Effector CD8-positive, alpha-beta T cell (primary cell): ENCODE measurements at regions not wholly inside any gene's neighbourhood (a gene's known extent, or its start where the extent isn't known, plus 50 kb on each side); places are given as distances from the start of the nearest gene placed in this dataset.

Source experiments
- DNase-seq: peaks from one replicate; lab custom pipeline; 2025; lab: John Stamatoyannopoulos, UW

GRCh38 chr9:21670374-21670773 is 132.1 kb upstream of the MTAP start:
- DNase-seq: no peak

- DNase-seq: no peak
These were observed 130.3 kb upstream of the MTAP start for GRCh38 chr9:21672140-21672539.

GRCh38 chr9:21672761-21673160 is 129.7 kb upstream of the MTAP start:
- no peak for DNase-seq

- DNase-seq: no peak
These were observed 127.5 kb upstream of the MTAP start for GRCh38 chr9:21674894-21675293.

GRCh38 chr9:21677387-21677786 is 125.0 kb upstream of the MTAP start:
- no peak for DNase-seq

- DNase-seq: no peak
These were observed 124.6 kb upstream of the MTAP start for GRCh38 chr9:21677834-21678233.

- DNase-seq: no peak
These were observed 123.0 kb upstream of the MTAP start for GRCh38 chr9:21679432-21679831.

DNA sequence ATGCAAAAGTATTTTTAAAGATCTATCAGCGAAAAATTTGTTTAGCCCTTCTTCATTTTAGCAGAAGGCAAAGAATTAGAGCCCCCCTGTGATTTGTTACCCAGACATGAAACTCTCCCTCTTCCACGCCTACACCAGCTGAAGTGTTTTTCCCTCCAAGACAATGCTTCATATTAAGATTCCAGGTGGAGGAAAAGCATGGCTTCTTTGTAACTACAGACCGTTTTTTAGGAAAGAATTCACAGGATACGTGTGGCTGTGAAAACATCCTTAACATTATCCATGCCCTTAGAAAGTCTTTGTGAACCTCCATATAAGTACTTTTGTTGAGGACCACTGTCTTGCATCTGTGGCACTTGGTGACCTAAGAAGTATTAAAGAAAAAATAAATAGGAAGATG is 121.8 kb upstream of the MTAP start:
- DNase-seq: no peak

- DNase-seq: no peak
These were observed 120.8 kb upstream of the MTAP start for GRCh38 chr9:21681641-21682040.

- DNase-seq: no peak
These were observed 120.1 kb upstream of the MTAP start for GRCh38 chr9:21682381-21682780.

- no peak for DNase-seq
These were observed 119.5 kb upstream of the MTAP start for GRCh38 chr9:21682981-21683380.

GRCh38 chr9:21683484-21684175 is 118.8 kb upstream of the MTAP start:
- no peak for DNase-seq

- no peak for DNase-seq
These were observed 118.2 kb upstream of the MTAP start for GRCh38 chr9:21684231-21684630.

DNA sequence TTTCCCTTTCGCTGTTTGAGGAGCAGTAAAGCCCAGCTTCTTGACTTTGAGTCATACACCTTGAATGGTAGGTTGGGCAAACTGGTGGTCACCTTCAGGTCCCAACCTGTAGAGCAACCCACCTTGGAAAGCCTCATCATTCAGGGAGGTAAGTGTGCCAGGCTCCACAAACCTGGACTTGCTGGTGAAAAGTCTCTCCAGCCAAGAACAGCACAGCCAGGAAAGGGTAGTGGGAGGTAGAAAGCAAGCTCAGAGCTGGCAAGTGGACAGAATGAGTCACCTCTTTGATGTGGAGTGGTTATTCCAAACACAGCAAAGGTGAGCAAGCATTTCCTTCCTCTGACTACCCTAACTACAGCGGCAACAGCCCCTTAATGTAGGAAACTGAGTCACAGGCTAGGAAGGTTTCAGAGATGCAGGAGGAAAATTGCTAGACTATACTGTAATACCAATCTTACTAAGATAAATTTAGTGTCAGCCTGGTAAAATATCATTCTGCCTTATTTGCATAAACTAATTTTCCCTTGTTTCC is 117.5 kb upstream of the MTAP start:
- DNase-seq: no peak

GRCh38 chr9:21685502-21685901 is 116.9 kb upstream of the MTAP start:
- DNase-seq: no peak

DNA sequence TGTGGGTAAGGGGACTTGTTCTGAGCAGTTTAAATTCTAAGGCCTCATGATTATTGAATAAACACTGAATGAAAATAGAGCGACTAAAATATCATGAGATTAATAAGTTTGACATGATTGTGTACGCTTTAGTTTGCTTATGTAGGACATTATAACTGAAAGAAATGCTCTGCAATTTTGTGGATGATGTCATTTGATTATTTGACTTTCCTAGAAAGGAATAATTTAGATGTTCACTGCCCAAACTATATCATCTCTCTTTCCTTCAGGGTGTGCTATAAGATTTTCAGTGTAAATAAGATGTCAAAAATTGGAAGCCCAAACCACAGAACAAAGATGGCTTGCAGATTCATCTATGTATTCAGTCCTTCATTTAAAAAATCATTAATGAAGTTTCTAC is 115.7 kb upstream of the MTAP start:
- DNase-seq: no peak

GRCh38 chr9:21687351-21687750 is 115.1 kb upstream of the MTAP start:
- DNase-seq: no peak

- no peak for DNase-seq
These were observed 114.0 kb upstream of the MTAP start for GRCh38 chr9:21688108-21689102.

- DNase-seq: no peak
These were observed 112.6 kb upstream of the MTAP start for GRCh38 chr9:21689854-21690253.

GRCh38 chr9:21690561-21690960 is 111.9 kb upstream of the MTAP start:
- DNase-seq: no peak

DNA sequence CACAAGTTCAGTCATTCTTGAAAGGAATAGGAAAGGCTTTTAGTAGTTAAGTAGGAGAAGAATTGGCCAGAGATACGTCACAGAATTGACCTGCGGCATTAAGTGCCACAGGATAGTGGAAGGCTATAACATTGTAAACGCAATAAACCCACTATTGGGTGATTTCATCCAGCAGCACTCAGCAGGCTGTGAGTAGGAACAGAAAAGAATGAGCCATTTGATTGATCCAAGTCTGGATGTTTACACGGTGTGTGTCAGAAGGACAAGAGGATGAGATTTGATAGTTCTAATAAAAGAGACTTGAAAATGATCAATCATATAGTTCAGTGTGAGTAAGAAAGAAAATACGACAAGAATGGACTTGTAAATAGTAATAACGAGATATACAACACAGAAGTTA is 110.0 kb upstream of the MTAP start:
- DNase-seq: no peak

DNA sequence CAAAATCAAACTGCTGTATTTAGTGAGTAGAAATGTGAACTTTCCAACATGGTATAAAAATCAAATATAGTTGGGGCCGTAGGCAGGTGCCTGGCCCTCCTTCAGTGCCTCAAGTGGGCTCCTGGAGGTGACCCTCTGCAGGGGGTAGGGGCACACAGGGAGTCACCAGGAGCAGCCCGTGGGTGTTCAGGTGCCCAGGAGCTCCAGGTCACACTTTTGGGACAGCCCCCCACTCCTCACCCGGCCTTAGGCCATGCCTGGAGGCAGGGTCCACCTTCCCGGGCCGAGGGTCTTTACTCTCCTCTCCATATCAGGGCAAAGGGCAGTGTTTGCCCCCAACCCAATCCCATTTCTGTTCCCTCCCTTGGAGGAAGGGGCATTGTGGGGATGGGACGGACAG is 108.0 kb upstream of the MTAP start:
- DNase-seq: no peak

- DNase-seq: no peak
These were observed 107.0 kb upstream of the MTAP start for GRCh38 chr9:21695443-21695842.
